GM23248 (cell line): ENCODE measurements at regions not wholly inside any gene's neighbourhood (a gene's known extent, or its start where the extent isn't known, plus 50 kb on each side); places are given as distances from the start of the nearest gene placed in this dataset.

Experiments
- DNase-seq: peaks from one replicate; pipeline ENCODE4 v3.0.0-alpha.2; 2015
- H2AFZ ChIP-seq: fragments of 200-600 bp; sonication (generic); 2 replicates; pipeline ENCODE4 v1.6.1; 2016; ENCODE audit warnings: antibody characterized with exemption
- H3F3A ChIP-seq: fragments of 200-600 bp; sonication (generic); 2 replicates; pipeline ENCODE4 v1.6.1; 2016; ENCODE audit warnings: mild to moderate bottlenecking, antibody characterized with exemption, mixed run types; ENCODE audit not compliant: insufficient read depth
- H3K27ac ChIP-seq: fragments of 200-600 bp; sonication (generic); 2 replicates; pipeline ENCODE4 v1.5.1; 2016; ENCODE audit warnings: mild to moderate bottlenecking
- H3K27me3 ChIP-seq: fragments of 200-600 bp; sonication (generic); replicated peaks from 2 replicates; pipeline ENCODE4 v1.6.1; 2016; ENCODE audit warnings: mild to moderate bottlenecking; ENCODE audit not compliant: insufficient read depth
- H3K36me3 ChIP-seq: fragments of 200-600 bp; sonication (generic); 2 replicates; pipeline ENCODE4 v1.6.1; 2016; ENCODE audit warnings: low read depth, mild to moderate bottlenecking
- H3K4me1 ChIP-seq: fragments of 200-600 bp; sonication (generic); 2 replicates; pipeline ENCODE4 v1.6.1; 2016; ENCODE audit warnings: mild to moderate bottlenecking; ENCODE audit not compliant: insufficient read depth
- H3K4me2 ChIP-seq: fragments of 200-600 bp; sonication (generic); one replicate; pipeline ENCODE4 v1.6.1; 2016; ENCODE audit warnings: mild to moderate bottlenecking; ENCODE audit not compliant: unreplicated experiment
- H3K4me3 ChIP-seq: fragments of 200-600 bp; sonication (generic); 2 replicates; pipeline ENCODE4 v1.5.1; 2016; ENCODE audit warnings: mild to moderate bottlenecking
- H3K79me2 ChIP-seq: fragments of 200-600 bp; sonication (generic); 2 replicates; pipeline ENCODE4 v1.6.1; 2016; ENCODE audit warnings: mild to moderate bottlenecking; ENCODE audit not compliant: insufficient read depth
- H3K9ac ChIP-seq: fragments of 200-600 bp; sonication (generic); 2 replicates; pipeline ENCODE4 v1.6.1; 2016; ENCODE audit warnings: mild to moderate bottlenecking
- H3K9me2 ChIP-seq: fragments of 200-600 bp; sonication (generic); 2 replicates; pipeline ENCODE4 v1.6.1; 2016; ENCODE audit warnings: mixed run types, mild to moderate bottlenecking, moderate library complexity; ENCODE audit not compliant: insufficient read depth
- H3K9me3 ChIP-seq: fragments of 200-600 bp; sonication (generic); one replicate; pipeline ENCODE4 v1.6.1; 2017; ENCODE audit warnings: low read depth
- H4K20me1 ChIP-seq: fragments of 200-600 bp; sonication (generic); 2 replicates; pipeline ENCODE4 v1.6.0; 2016; ENCODE audit not compliant: insufficient read depth
- EZH2 ChIP-seq: fragments of 200-600 bp; sonication (generic); IDR thresholded peaks from 2 replicates; pipeline ENCODE4 v1.6.1; 2018; ENCODE audit warnings: antibody characterized with exemption, mild to moderate bottlenecking; ENCODE audit not compliant: insufficient read depth, poor library complexity, severe bottlenecking
- EZH2phosphoT487 ChIP-seq: fragments of 200-600 bp; sonication (generic); IDR thresholded peaks from 2 replicates; pipeline ENCODE4 v1.6.1; 2018; ENCODE audit warnings: antibody characterized with exemption, moderate library complexity, mild to moderate bottlenecking, low read depth; ENCODE audit not compliant: insufficient read depth
- WGBS, 2 experiments: methylation state at CpG; one replicate each; pipeline ENCODE4 v1.1.6; 2015 to 2017; ENCODE audit warnings: low lambda C conversion rate in 2 of 2, low coverage in 1 of 2; ENCODE audit errors: missing lambda C conversion rate in 2 of 2; 5-methylcytosine and 5-hydroxymethylcytosine counted together
- in situ Hi-C: fragments of 300-500 bp; cut with MboI; formaldehyde crosslinking; loops from 2 replicates; pipeline ENCODE4 v1.15.0; 2020

DNA sequence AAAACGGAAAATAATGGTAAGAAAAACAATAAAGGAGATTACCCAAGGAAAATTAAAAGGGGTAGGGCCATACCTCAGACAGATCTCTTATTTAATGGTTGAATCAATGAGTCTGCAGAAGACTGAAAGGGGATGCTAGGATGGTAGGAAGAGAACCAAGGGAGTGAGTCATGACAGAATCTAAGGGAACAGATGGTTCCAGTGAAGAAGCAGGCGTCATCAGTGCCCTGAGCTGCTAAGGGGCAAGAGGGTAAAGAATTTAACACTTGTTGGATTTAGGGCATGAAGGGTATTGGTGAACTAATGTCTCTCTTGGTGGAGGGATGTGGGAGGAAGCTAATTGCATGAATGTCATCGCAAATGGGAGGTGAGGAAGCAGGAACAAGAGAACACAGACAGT is 329.2 kb upstream of the TSHZ3 start:
- TF ChIP-seq EZH2phosphoT487 (no peak), EZH2 (no peak)
- H3K4me3 ChIP-seq = no peak overlapping the region
- H3F3A ChIP-seq = peaks cover 5% of the 10 kb centered on the region; the same call in 1 of the 2 replicates
- peaks cover 6% of the 10 kb centered on the region for H3K27me3 ChIP-seq
- H3K27ac ChIP-seq = no peak overlapping the region
- no peak overlapping the region for H3K9ac ChIP-seq
- no peak overlapping the region for H3K4me2 ChIP-seq
- H2AFZ ChIP-seq = no peak overlapping the region
- H3K9me2 ChIP-seq = no peaks in the 10 kb centered on the region
- no peaks in the 10 kb centered on the region for H3K36me3 ChIP-seq
- DNase-seq = no peak
- no peaks in the 10 kb centered on the region for H3K9me3 ChIP-seq
- WGBS, 2 experiments = 31 to 40% methylated on average over 3 of the region's 3 CpGs
- H4K20me1 ChIP-seq = no peaks in the 10 kb centered on the region
- in situ Hi-C loops = no loop called here
- no peaks in the 10 kb centered on the region for H3K79me2 ChIP-seq
- peaks cover 18% of the 10 kb centered on the region for H3K4me1 ChIP-seq

DNA sequence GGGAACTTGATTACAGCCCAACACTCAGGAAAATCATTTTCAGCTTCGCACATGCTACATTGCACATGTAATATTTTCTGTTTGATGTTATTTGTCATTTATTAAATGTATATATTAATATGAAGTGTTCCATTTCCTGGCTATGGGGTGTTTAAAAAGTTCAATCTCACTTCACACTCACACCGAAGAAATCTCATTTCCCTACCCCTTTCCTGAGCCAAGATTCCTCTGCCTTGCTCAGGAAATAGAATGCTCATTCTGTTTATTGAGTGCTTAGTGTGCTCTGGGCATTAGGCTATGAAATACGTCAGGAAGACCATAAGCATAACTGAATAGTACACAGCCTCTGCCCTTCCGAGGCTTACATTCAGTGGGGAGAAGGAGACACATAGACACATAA is 331.9 kb upstream of the TSHZ3 start:
- no peaks in the 10 kb centered on the region for H3F3A ChIP-seq
- no peaks in the 10 kb centered on the region for H3K4me1 ChIP-seq
- H3K79me2 ChIP-seq = no peaks in the 10 kb centered on the region
- no peak overlapping the region for H3K4me2 ChIP-seq
- TF ChIP-seq EZH2 = no peak
- no peak for TF ChIP-seq EZH2phosphoT487
- no peaks in the 10 kb centered on the region for H3K9me2 ChIP-seq
- H4K20me1 ChIP-seq = no peaks in the 10 kb centered on the region
- H3K27me3 ChIP-seq = no peaks in the 10 kb centered on the region; the same call in 1 of the 2 replicates
- WGBS, 2 experiments = 13 to 16% methylated on average over 4 of the region's 4 CpGs
- in situ Hi-C loops = no loop called here
- H2AFZ ChIP-seq = no peak overlapping the region
- H3K27ac ChIP-seq = no peak overlapping the region
- no peak overlapping the region for H3K4me3 ChIP-seq
- no peak overlapping the region for H3K9ac ChIP-seq
- no peak for DNase-seq
- H3K36me3 ChIP-seq = no peaks in the 10 kb centered on the region
- no peaks in the 10 kb centered on the region for H3K9me3 ChIP-seq

DNA sequence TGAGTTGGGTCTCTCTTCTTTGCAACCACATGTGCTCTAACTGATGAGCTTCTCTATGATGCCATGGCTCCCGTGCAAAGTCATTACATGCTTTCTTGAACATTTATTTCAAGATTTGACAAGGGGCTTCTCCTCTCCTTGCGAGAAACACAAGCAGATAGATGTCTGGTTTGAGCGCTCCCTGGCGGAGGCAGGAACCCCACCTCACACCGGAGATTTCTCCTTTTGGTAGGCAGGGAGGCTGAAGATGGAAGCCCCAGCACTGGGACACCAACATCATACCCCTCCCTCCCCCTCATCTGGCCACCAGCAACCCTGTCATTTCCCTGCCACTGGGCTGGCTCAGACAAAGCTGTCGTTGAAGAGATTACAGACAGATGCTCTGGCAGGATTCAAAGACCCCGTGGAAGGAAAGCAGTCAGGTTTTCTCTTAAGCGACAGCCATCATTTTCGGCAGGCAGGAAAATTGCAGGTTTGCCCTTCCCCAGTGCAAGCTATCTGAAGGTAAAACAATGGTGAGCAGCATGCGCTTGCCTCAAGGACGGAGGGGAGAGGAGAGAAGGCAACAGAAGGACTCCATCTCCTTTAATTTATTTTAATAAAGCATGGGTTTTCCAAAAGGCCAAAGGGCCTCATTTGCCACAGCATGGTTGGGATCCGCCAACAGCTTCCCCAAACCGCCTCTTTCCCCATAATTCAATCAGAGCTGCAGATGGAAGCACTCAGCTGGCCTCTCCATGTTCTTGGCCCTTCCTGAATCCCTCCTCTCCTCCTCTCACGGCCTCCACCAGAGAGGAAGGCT is 344.1 kb upstream of the TSHZ3 start:
- Histone ChIP-seq H3F3A (no peaks in the 10 kb centered on the region), H3K4me1 (no peaks in the 10 kb centered on the region), H3K4me3 (no peak overlapping the region), H4K20me1 (no peaks in the 10 kb centered on the region), H3K79me2 (no peaks in the 10 kb centered on the region), H2AFZ (no peak overlapping the region), H3K27ac (no peak overlapping the region), H3K9me3 (no peaks in the 10 kb centered on the region), H3K27me3 (no peaks in the 10 kb centered on the region), H3K4me2 (no peak overlapping the region), H3K36me3 (no peaks in the 10 kb centered on the region), H3K9ac (no peak overlapping the region), H3K9me2 (no peaks in the 10 kb centered on the region)
- in situ Hi-C loops = no loop called here
- WGBS, 2 experiments = 26 to 32% methylated on average over 14 of the region's 14 CpGs
- TF ChIP-seq EZH2 (no peak), EZH2phosphoT487 (no peak)
- DNase-seq = no peak

DNA sequence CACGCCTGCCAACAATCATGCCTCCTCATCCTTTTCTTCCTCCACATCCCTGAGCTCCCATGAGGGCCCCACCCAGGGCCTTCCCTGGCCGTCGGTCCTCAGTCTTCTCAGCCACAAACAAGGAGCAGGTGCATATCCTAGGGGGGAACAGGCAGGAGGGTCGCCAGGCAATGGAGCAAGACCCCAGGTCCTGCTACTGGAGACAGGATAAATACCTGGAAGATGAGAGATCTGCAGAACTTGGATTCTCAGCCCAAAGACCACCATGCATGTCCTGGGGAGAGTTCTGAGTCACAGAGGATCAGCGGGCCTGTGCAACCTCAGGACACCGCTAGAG is 344.7 kb upstream of the TSHZ3 start:
- WGBS, 2 experiments = 20 to 27% methylated on average over 6 of the region's 6 CpGs
- no peak overlapping the region for H3K27ac ChIP-seq
- no peaks in the 10 kb centered on the region for H3K27me3 ChIP-seq
- no peak overlapping the region for H3K4me2 ChIP-seq
- H2AFZ ChIP-seq = no peak overlapping the region
- no peaks in the 10 kb centered on the region for H3F3A ChIP-seq
- no peaks in the 10 kb centered on the region for H3K4me1 ChIP-seq
- H3K4me3 ChIP-seq = no peak overlapping the region
- no peak overlapping the region for H3K9ac ChIP-seq
- TF ChIP-seq EZH2phosphoT487 = no peak
- TF ChIP-seq EZH2 = no peak
- no peak for DNase-seq
- H4K20me1 ChIP-seq = no peaks in the 10 kb centered on the region
- no peaks in the 10 kb centered on the region for H3K79me2 ChIP-seq
- no peaks in the 10 kb centered on the region for H3K9me3 ChIP-seq
- H3K36me3 ChIP-seq = no peaks in the 10 kb centered on the region
- in situ Hi-C loops = no loop called here
- H3K9me2 ChIP-seq = no peaks in the 10 kb centered on the region
